IMR-90 (cell line): ENCODE measurements at regions not wholly inside any gene's neighbourhood (a gene's known extent, or its start where the extent isn't known, plus 50 kb on each side); places are given as distances from the start of the nearest gene placed in this dataset.

Experiments
- ATAC-seq: fragments of 200-7000 bp; cut with Tn5 transposase; 2 replicates; pipeline ENCODE4 v1.9.1; 2020; ENCODE audit warnings: low read depth, mild to moderate bottlenecking, moderate library complexity
- BruUV-seq: library from RNA; stranded (reverse); fragments of 400-500 nt; replicated peaks from 2 replicates; lab custom pipeline; 2021; lab: Mats Ljungman, UMichigan
- CTCF ChIA-PET: fragments of 300-600 bp; formaldehyde crosslinking; extraction: SDS; loops from one replicate; lab custom pipeline; 2021; ENCODE audit warnings: antibody characterized with exemption; lab: Yijun Ruan, JAX
- POLR2A ChIA-PET: fragments of 300-600 bp; sonication (Branson Sonifier 250); formaldehyde crosslinking; loops from one replicate; lab custom pipeline; 2022; ENCODE audit warnings: antibody characterized with exemption; ENCODE audit not compliant: unreplicated experiment; lab: Charles Lee
- DNase-seq: peaks from one replicate; pipeline ENCODE4 v3.0.0; 2013
- H2AFZ ChIP-seq: replicated peaks from 2 replicates; pipeline ENCODE3; 2013; ENCODE audit warnings: low read length, mild to moderate bottlenecking; ENCODE audit not compliant: poor library complexity
- H2AK5ac ChIP-seq: 2 replicates; pipeline ENCODE4 v1.6.1; 2013; ENCODE audit warnings: low read depth, low read length, inconsistent platforms
- H2AK9ac ChIP-seq: replicated peaks from 2 replicates; pipeline ENCODE3; 2013; ENCODE audit warnings: mild to moderate bottlenecking, low read depth, low read length, moderate library complexity; ENCODE audit not compliant: poor library complexity
- H2BK120ac ChIP-seq: 2 replicates; pipeline ENCODE4 v1.6.1; 2013; ENCODE audit warnings: low read depth, low read length, inconsistent platforms
- H2BK15ac ChIP-seq: 3 replicates; pipeline ENCODE4 v1.6.1; 2013; ENCODE audit warnings: low read depth, low read length, inconsistent platforms
- H2BK20ac ChIP-seq: 2 replicates; pipeline ENCODE4 v1.6.1; 2013; ENCODE audit warnings: low read depth, mild to moderate bottlenecking, inconsistent platforms, low read length, moderate library complexity
- H2BK5ac ChIP-seq: 2 replicates; pipeline ENCODE4 v1.6.1; 2013; ENCODE audit warnings: mild to moderate bottlenecking, low read depth, low read length, inconsistent platforms; ENCODE audit not compliant: poor library complexity, severe bottlenecking
- H3K14ac ChIP-seq: replicated peaks from 2 replicates; pipeline ENCODE4 v1.6.1; 2013; ENCODE audit warnings: low read depth, low read length, inconsistent platforms
- H3K18ac ChIP-seq: 2 replicates; pipeline ENCODE4 v1.6.1; 2013; ENCODE audit warnings: low read depth, low read length, control low read depth
- H3K23ac ChIP-seq: 2 replicates; pipeline ENCODE4 v1.6.1; 2013; ENCODE audit warnings: low read depth, low read length, inconsistent platforms
- H3K27ac ChIP-seq: 2 replicates; pipeline ENCODE4 v1.5.1; 2013; ENCODE audit warnings: mild to moderate bottlenecking, control low read depth, low read length; ENCODE audit not compliant: insufficient read depth
- H3K27me3 ChIP-seq: 2 replicates; pipeline ENCODE4 v1.6.1; 2013; ENCODE audit warnings: low read length; ENCODE audit not compliant: control insufficient read depth, insufficient read depth
- H3K36me3 ChIP-seq: 2 replicates; pipeline ENCODE4 v1.6.1; 2013; ENCODE audit warnings: low read length, mixed read lengths; ENCODE audit not compliant: control insufficient read depth, insufficient read depth
- H3K4ac ChIP-seq: 2 replicates; pipeline ENCODE4 v1.6.1; 2013; ENCODE audit warnings: low read depth, low read length, inconsistent platforms
- H3K4me1 ChIP-seq: 2 replicates; pipeline ENCODE4 v1.6.1; 2013; ENCODE audit warnings: low read length, mixed read lengths; ENCODE audit not compliant: control insufficient read depth, insufficient read depth
- H3K4me2 ChIP-seq: 2 replicates; pipeline ENCODE4 v1.6.1; 2013; ENCODE audit warnings: low read depth, mild to moderate bottlenecking, control low read depth, low read length, moderate library complexity
- H3K4me3 ChIP-seq: 2 replicates; pipeline ENCODE4 v1.5.1; 2013; ENCODE audit warnings: low read depth, mild to moderate bottlenecking, control low read depth, low read length, moderate library complexity; ENCODE audit not compliant: insufficient read depth
- H3K56ac ChIP-seq: 2 replicates; pipeline ENCODE4 v1.6.1; 2013; ENCODE audit warnings: low read length, inconsistent platforms; ENCODE audit not compliant: insufficient read depth; ENCODE audit errors: extremely low read depth
- H3K79me1 ChIP-seq, 2 experiments: 2 replicates each; pipeline ENCODE4 v1.6.1; 2013; ENCODE audit warnings: low read length in 2 of 2, inconsistent platforms in 1 of 2, low read depth in 1 of 2
- H3K9ac ChIP-seq: 2 replicates; pipeline ENCODE4 v1.6.1; 2013; ENCODE audit warnings: low read depth, low read length, control low read depth
- H3K9me1 ChIP-seq: 2 replicates; pipeline ENCODE4 v1.6.1; 2013; ENCODE audit warnings: low read length, inconsistent platforms; ENCODE audit not compliant: insufficient read depth
- H3K9me3 ChIP-seq: 2 replicates; pipeline ENCODE4 v1.6.1; 2013; ENCODE audit warnings: low read length; ENCODE audit not compliant: control insufficient read depth, insufficient read depth
- H4K20me1 ChIP-seq: 2 replicates; pipeline ENCODE4 v1.6.1; 2013; ENCODE audit warnings: low read length, inconsistent platforms; ENCODE audit not compliant: insufficient read depth
- H4K5ac ChIP-seq: 2 replicates; pipeline ENCODE4 v1.6.1; 2013; ENCODE audit warnings: mild to moderate bottlenecking, low read depth, low read length, control low read depth
- H4K8ac ChIP-seq, 2 experiments: 2 replicates each; pipeline ENCODE4 v1.6.1; 2013; ENCODE audit warnings: low read depth in 2 of 2, low read length in 2 of 2, control low read depth in 1 of 2, inconsistent platforms in 1 of 2
- H4K91ac ChIP-seq: 2 replicates; pipeline ENCODE4 v1.6.1; 2013; ENCODE audit warnings: low read depth, low read length, inconsistent platforms; ENCODE audit not compliant: insufficient read depth
- dilution Hi-C: fragments of 300-500 bp; cut with HindIII; formaldehyde crosslinking; loops from one replicate; pipeline ENCODE4 v1.14.3; 2018; ENCODE audit warnings: low sequenced_read_pairs; ENCODE audit not compliant: unreplicated experiment
- in situ Hi-C: fragments of 300-500 bp; cut with MboI; formaldehyde crosslinking; loops from 3 replicates; pipeline ENCODE4 v1.14.3; 2019; ENCODE audit warnings: low sequenced_read_pairs, inconsistent platforms, mixed read lengths
- intact Hi-C: fragments of 100-400 bp; cut with micrococcal nuclease; formaldehyde crosslinking; loops from 2 replicates; pipeline ENCODE4 v1.10.0; 2022
- TF ChIP-seq, protein P1 (sequence below): fragments of 150-350 bp; IDR thresholded peaks from 2 replicates; pipeline ENCODE4 v1.6.1; 2017; ENCODE audit warnings: mild to moderate bottlenecking, antibody characterized with exemption, low read length, low read depth

DNA sequence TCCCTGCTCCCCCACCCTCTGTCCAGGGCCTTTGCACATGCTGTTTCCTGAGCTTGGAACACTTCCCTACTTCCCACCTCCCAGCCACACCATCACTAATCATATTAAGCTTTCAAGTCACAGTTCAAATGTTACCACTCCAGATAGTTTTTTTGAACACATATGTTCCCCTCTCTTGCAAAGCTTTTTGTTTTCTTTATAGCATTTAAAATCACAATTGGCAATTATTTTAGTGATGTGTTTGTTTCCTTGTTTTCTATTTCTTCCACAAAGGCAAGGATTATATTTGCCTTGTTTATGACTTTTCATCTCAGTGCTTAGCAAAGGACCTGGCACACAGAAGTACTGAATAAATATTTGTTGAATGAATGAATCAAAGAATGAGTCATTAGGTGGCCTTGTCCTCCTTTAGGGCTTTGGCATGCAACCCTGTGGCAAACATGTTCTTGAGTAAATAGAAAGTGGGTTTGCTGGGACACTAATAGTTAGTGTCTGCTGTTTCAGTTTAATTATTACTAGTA is 386.8 kb downstream of the FGF10 start:
- H3K4me1 ChIP-seq: peaks cover 10% of the 10 kb centered on the region; the same call in 1 of the 2 replicates
- CTCF ChIA-PET: no interaction called here
- peak overlapping the region; percentile 61 for H3K18ac ChIP-seq
- no peaks in the 10 kb centered on the region for H3K79me1 ChIP-seq
- POLR2A ChIA-PET: no interaction called here
- no peak overlapping the region for H2AFZ ChIP-seq
- H3K56ac ChIP-seq: no peak overlapping the region
- H3K14ac ChIP-seq: no peak overlapping the region; the same call in 1 of the 2 replicates
- 0 out of 2 replicates have a peak overlapping the region, but pooled peaks have one; percentile 66 for H3K4ac ChIP-seq
- 0 out of 2 replicates have a peak, but pooled peaks cover 3% of the 10 kb centered on the region for H3K9me1 ChIP-seq
- no peak overlapping the region for H3K9ac ChIP-seq
- no peak overlapping the region for H2AK5ac ChIP-seq
- H4K5ac ChIP-seq: peak overlapping the region; percentile 69; the same call in 1 of the 2 replicates
- no peak overlapping the region for H2AK9ac ChIP-seq
- in situ Hi-C loops: no loop called here
- TF ChIP-seq, protein P1, sequence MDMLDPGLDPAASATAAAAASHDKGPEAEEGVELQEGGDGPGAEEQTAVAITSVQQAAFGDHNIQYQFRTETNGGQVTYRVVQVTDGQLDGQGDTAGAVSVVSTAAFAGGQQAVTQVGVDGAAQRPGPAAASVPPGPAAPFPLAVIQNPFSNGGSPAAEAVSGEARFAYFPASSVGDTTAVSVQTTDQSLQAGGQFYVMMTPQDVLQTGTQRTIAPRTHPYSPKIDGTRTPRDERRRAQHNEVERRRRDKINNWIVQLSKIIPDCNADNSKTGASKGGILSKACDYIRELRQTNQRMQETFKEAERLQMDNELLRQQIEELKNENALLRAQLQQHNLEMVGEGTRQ: no peak
- H3K36me3 ChIP-seq: no peaks in the 10 kb centered on the region
- intact Hi-C loops: no loop called here
- peak overlapping the region; percentile 44 for H2BK5ac ChIP-seq
- H3K27me3 ChIP-seq: no peaks in the 10 kb centered on the region
- ATAC-seq (peak; percentile 40), DNase-seq (peak; percentile 37)
- H4K91ac ChIP-seq: no peak overlapping the region; the same call in 1 of the 2 replicates
- H3K4me2 ChIP-seq: peak overlapping the region; percentile 50; the same call in 1 of the 2 replicates
- dilution Hi-C loops: no loop called here
- H2BK20ac ChIP-seq: peak overlapping the region; percentile 22
- H4K20me1 ChIP-seq: no peaks in the 10 kb centered on the region
- no peak overlapping the region for H3K4me3 ChIP-seq
- BruUV-seq: no TSS peak
- no peak overlapping the region for H3K23ac ChIP-seq
- H4K8ac ChIP-seq: peak overlapping the region in 1 of 2 experiments; percentile 24; a peak in 1 of 4 replicates
- peak overlapping the region; percentile 65; the same call in 1 of the 2 replicates for H2BK120ac ChIP-seq
- H3K9me3 ChIP-seq: peaks cover 2% of the 10 kb centered on the region; the same call in 1 of the 2 replicates
- no peak overlapping the region for H2BK15ac ChIP-seq
- H3K27ac ChIP-seq: peak overlapping the region; percentile 87; the same call in 1 of the 2 replicates
